ENCODE measurements at regions not wholly inside any gene's neighbourhood (a gene's known extent, or its start where the extent isn't known, plus 50 kb on each side); places are given as distances from the start of the nearest gene placed in this dataset.

GRCh38 chr21:35416866-35417489, 367.9 kb upstream of the RUNX1 start:
- H3K9me3 ChIP-seq, result peaks cover 11% of the 10 kb centered on the region
- no peaks in the 10 kb centered on the region for H4K20me1 ChIP-seq
- no peak overlapping the region for H3K4me2 ChIP-seq
- H3K27me3 ChIP-seq, result no peaks in the 10 kb centered on the region
- H3K4me1 ChIP-seq, result no peaks in the 10 kb centered on the region
- H3K27ac ChIP-seq, result no peak overlapping the region
- H3K9ac ChIP-seq, result no peak overlapping the region
- no peaks in the 10 kb centered on the region for H3K36me3 ChIP-seq
- no peak overlapping the region for H3K4me3 ChIP-seq
- no peak for TF ChIP-seq Cebpa-rat (IDR thresholded peaks at IDR 0.05)

GRCh38 chr21:35414507-35415139, 365.5 kb upstream of the RUNX1 start:
- Histone ChIP-seq H3K4me3 (no peak overlapping the region), H3K9ac (no peak overlapping the region), H4K20me1 (no peaks in the 10 kb centered on the region), H3K4me2 (no peak overlapping the region), H3K4me1 (no peaks in the 10 kb centered on the region), H3K27ac (no peak overlapping the region), H3K36me3 (no peaks in the 10 kb centered on the region), H3K9me3 (no peaks in the 10 kb centered on the region), H3K27me3 (no peaks in the 10 kb centered on the region)
- no peak for TF ChIP-seq Cebpa-rat (IDR thresholded peaks at IDR 0.05)

DNA sequence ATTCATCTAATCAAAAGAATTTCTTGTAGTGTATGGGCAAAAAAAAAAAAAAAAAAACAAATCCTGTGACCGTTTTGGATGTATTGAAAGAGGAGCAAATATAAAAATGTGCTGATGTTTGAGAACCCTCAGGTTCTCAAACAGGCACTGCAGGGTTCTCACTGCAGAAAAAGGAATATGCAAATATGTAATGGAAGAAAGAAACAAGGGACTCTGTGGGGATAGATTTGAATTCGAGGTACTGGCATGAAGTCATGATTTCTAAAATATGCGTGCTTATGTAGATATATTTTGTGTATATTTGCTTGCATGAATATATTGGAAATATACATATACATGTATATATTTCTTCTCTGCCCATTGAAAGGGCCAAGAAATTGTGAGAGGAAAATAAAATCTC, 365.0 kb upstream of the RUNX1 start:
- no peak overlapping the region for H3K27ac ChIP-seq
- H3K4me3 ChIP-seq, result no peak overlapping the region
- H3K36me3 ChIP-seq, result no peaks in the 10 kb centered on the region
- H3K9ac ChIP-seq, result no peak overlapping the region
- no peaks in the 10 kb centered on the region for H3K27me3 ChIP-seq
- H4K20me1 ChIP-seq, result no peaks in the 10 kb centered on the region
- H3K9me3 ChIP-seq, result no peaks in the 10 kb centered on the region
- H3K4me1 ChIP-seq, result no peaks in the 10 kb centered on the region
- no peak for TF ChIP-seq Cebpa-rat (IDR thresholded peaks at IDR 0.05)
- no peak overlapping the region for H3K4me2 ChIP-seq

DNA sequence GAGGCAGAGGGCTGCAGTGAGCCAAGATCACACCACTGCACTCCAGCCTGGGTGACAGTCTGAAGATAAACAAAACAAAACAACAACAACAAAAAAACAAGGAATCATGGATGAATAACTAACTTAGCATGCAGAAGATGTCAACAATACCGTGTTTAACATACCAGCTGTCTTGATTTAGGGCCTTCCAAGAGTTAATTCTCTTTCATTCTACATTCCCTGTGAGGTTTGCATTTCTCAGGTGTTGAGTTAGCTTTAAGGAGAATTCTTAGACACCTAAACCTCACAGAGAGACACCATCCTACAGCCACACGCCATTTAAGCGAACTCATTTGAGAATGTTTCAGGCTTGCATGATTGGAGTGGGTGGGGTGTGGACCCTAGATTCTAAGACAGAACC, 363.1 kb upstream of the RUNX1 start:
- no peaks in the 10 kb centered on the region for H3K9me3 ChIP-seq
- no peak overlapping the region for H3K9ac ChIP-seq
- no peak overlapping the region for H3K4me3 ChIP-seq
- H3K27me3 ChIP-seq, result no peaks in the 10 kb centered on the region
- no peak overlapping the region for H3K4me2 ChIP-seq
- no peaks in the 10 kb centered on the region for H3K4me1 ChIP-seq
- no peaks in the 10 kb centered on the region for H4K20me1 ChIP-seq
- TF ChIP-seq Cebpa-rat (IDR thresholded peaks at IDR 0.05), result no peak
- no peaks in the 10 kb centered on the region for H3K36me3 ChIP-seq
- H3K27ac ChIP-seq, result no peak overlapping the region

DNA sequence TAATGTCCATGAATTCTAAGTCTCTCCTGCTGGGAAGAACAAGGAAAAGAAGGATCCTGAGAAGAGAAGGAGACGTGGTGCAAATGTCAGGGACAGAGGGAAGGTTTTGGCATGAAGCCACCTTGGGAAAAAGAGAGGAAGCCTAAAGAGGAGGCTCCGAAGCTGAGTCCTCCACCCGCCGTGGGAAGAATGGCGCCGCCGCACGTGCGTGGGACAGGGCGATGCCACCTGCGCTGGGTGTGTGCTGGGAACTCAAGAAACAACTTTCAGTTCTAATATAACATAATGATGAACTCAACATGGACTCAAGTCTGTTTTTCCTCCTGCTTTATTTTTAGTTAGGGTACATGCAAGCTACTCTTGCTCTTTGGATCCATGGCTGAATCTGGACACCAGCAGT, 362.3 kb upstream of the RUNX1 start:
- Histone ChIP-seq H3K4me2 (no peak overlapping the region), H3K4me1 (no peaks in the 10 kb centered on the region), H3K27ac (no peak overlapping the region), H3K4me3 (no peak overlapping the region), H3K27me3 (no peaks in the 10 kb centered on the region), H3K9ac (no peak overlapping the region), H4K20me1 (no peaks in the 10 kb centered on the region), H3K36me3 (no peaks in the 10 kb centered on the region), H3K9me3 (no peaks in the 10 kb centered on the region)
- TF ChIP-seq Cebpa-rat (IDR thresholded peaks at IDR 0.05), result no peak

- Histone ChIP-seq H3K27ac (no peak overlapping the region), H3K9ac (no peak overlapping the region), H3K4me1 (no peaks in the 10 kb centered on the region), H3K9me3 (no peaks in the 10 kb centered on the region), H3K4me2 (no peak overlapping the region), H3K27me3 (no peaks in the 10 kb centered on the region), H3K4me3 (no peak overlapping the region), H4K20me1 (no peaks in the 10 kb centered on the region), H3K36me3 (no peaks in the 10 kb centered on the region)
- TF ChIP-seq Cebpa-rat (IDR thresholded peaks at IDR 0.05), result no peak
Observed at GRCh38 chr21:35410656-35411055, 361.6 kb upstream of the RUNX1 start.

DNA sequence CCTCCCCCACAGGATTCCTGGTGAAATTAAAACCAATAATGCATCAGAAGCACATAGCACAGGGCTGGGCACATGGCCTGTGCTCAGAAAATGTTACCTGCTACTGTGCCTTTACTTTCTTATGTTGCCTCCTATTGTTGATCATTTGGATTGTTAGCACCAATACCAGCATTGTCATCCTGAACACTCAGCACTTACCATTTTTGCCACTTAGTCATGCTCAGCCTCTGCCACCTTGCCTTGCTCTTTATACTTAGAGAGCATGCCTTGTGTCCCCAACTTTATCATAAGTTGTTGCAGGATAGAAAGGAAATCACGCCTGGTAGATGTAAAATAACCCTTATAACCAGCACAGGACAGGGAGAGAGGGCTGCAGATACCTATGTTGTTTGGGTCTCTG, 361.0 kb upstream of the RUNX1 start:
- TF ChIP-seq Cebpa-rat (IDR thresholded peaks at IDR 0.05), result no peak
- Histone ChIP-seq H3K9ac (no peak overlapping the region), H3K36me3 (no peaks in the 10 kb centered on the region), H3K4me2 (no peak overlapping the region), H4K20me1 (no peaks in the 10 kb centered on the region), H3K9me3 (no peaks in the 10 kb centered on the region), H3K27ac (no peak overlapping the region), H3K4me3 (no peak overlapping the region), H3K27me3 (no peaks in the 10 kb centered on the region), H3K4me1 (no peaks in the 10 kb centered on the region)

DNA sequence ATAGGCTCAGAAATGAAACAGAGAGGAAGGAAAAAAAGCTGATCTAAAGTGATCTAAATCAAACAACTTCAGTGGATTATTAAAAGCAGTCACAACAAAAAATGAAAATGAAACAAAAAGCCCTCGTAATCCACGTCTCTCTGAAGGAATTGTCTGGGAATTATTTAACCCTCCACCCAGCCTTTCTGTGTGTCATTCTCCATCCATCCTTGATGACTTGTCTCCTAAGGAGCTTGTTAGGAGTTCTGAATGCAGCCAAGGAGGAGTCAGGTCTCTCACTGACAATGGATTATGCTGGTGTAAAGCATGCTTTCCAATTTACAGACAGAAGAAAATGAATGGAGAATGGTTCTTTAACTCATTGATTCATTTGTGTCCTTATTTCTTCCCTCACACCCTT, 359.3 kb upstream of the RUNX1 start:
- Histone ChIP-seq H3K36me3 (no peaks in the 10 kb centered on the region), H3K9ac (no peak overlapping the region), H3K27me3 (no peaks in the 10 kb centered on the region), H3K9me3 (no peaks in the 10 kb centered on the region), H3K4me2 (no peak overlapping the region), H3K4me1 (no peaks in the 10 kb centered on the region), H4K20me1 (no peaks in the 10 kb centered on the region), H3K4me3 (no peak overlapping the region), H3K27ac (no peak overlapping the region)
- TF ChIP-seq Cebpa-rat (IDR thresholded peaks at IDR 0.05), result no peak

- Histone ChIP-seq H3K4me2 (no peak overlapping the region), H3K4me3 (no peak overlapping the region), H3K9ac (no peak overlapping the region), H3K4me1 (no peaks in the 10 kb centered on the region), H3K36me3 (no peaks in the 10 kb centered on the region), H3K27me3 (no peaks in the 10 kb centered on the region), H3K9me3 (no peaks in the 10 kb centered on the region), H3K27ac (no peak overlapping the region), H4K20me1 (no peaks in the 10 kb centered on the region)
- no peak for TF ChIP-seq Cebpa-rat (IDR thresholded peaks at IDR 0.05)
Observed at GRCh38 chr21:35406635-35407034, 357.5 kb upstream of the RUNX1 start.

GRCh38 chr21:35405981-35406380, 356.9 kb upstream of the RUNX1 start:
- Histone ChIP-seq H3K9me3 (no peaks in the 10 kb centered on the region), H3K4me1 (no peaks in the 10 kb centered on the region), H4K20me1 (no peaks in the 10 kb centered on the region), H3K4me3 (no peak overlapping the region), H3K9ac (no peak overlapping the region), H3K4me2 (no peak overlapping the region), H3K27ac (no peak overlapping the region), H3K36me3 (no peaks in the 10 kb centered on the region), H3K27me3 (no peaks in the 10 kb centered on the region)
- TF ChIP-seq Cebpa-rat (IDR thresholded peaks at IDR 0.05), result no peak

DNA sequence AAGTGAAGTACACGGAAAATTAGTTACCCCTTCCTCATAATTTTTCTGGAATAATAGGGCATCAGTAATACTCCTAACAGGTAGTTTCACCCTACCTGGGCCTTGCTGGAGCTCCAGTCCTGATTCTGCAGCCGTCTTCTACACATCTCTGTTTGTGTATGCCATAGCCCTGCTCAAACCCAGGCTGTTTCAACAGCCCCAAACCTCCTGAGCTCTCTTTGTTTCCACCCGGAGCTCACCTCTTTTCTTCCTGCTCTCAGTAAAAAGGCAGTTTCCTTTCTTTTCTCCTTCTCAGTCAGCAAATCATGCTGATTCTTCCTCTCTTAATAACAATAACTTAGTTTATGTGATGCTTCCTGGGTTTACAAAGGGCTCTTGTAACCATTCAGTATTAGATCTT, 355.1 kb upstream of the RUNX1 start:
- Histone ChIP-seq H3K27me3 (no peaks in the 10 kb centered on the region), H3K4me2 (no peak overlapping the region), H3K36me3 (no peaks in the 10 kb centered on the region), H3K4me1 (peaks cover 11% of the 10 kb centered on the region), H4K20me1 (no peaks in the 10 kb centered on the region), H3K9ac (no peak overlapping the region), H3K27ac (no peak overlapping the region), H3K4me3 (no peak overlapping the region), H3K9me3 (no peaks in the 10 kb centered on the region)
- TF ChIP-seq Cebpa-rat (IDR thresholded peaks at IDR 0.05), result no peak
